Esophagus (tissue), 2 donors: ENCODE measurements at regions not wholly inside any gene's neighbourhood (a gene's known extent, or its start where the extent isn't known, plus 50 kb on each side); places are given as distances from the start of the nearest gene placed in this dataset.

Experiments used
- H3K27ac ChIP-seq, 2 donors: one replicate each; pipeline ENCODE4 v1.5.1; 2013; ENCODE audit warnings: low read depth in 2 of 2, mild to moderate bottlenecking in 2 of 2, inconsistent platforms in 1 of 2, low read length in 1 of 2, moderate library complexity in 1 of 2
- H3K27me3 ChIP-seq, 2 donors: one replicate each; pipeline ENCODE4 v1.6.1; 2013; ENCODE audit warnings: low read length in 2 of 2, control low read depth in 1 of 2, mild to moderate bottlenecking in 1 of 2; ENCODE audit not compliant: insufficient read depth in 2 of 2, control insufficient read depth in 1 of 2
- H3K36me3 ChIP-seq, 2 donors: one replicate each; pipeline ENCODE4 v1.6.1; 2013; ENCODE audit warnings: low read length in 1 of 2; ENCODE audit not compliant: control insufficient read depth in 2 of 2, insufficient read depth in 2 of 2
- H3K4me1 ChIP-seq, 2 donors: one replicate each; pipeline ENCODE4 v1.6.1; 2013; ENCODE audit warnings: low read length in 1 of 2; ENCODE audit not compliant: control insufficient read depth in 2 of 2, insufficient read depth in 2 of 2
- H3K4me3 ChIP-seq, 2 donors: one replicate each; pipeline ENCODE4 v1.5.1; 2013; ENCODE audit warnings: low read length in 2 of 2, mild to moderate bottlenecking in 2 of 2, low read depth in 1 of 2, moderate library complexity in 1 of 2
- H3K9me3 ChIP-seq, 2 donors: one replicate each; pipeline ENCODE4 v1.6.1; 2013; ENCODE audit warnings: mild to moderate bottlenecking in 2 of 2, low read depth in 1 of 2, low read length in 1 of 2, moderate library complexity in 1 of 2; ENCODE audit not compliant: control insufficient read depth in 2 of 2, insufficient read depth in 1 of 2
- WGBS, 2 donors: extraction: QIAGEN DNeasy Blood & Tissue Kit; methylation state at CpG; one replicate each; pipeline ENCODE4 v1.1.7; 2013; 5-methylcytosine and 5-hydroxymethylcytosine counted together
- donor health status: healthy with polysubstance abuse.
- donor health status: Bipolar disorder and iron deficiency.

DNA sequence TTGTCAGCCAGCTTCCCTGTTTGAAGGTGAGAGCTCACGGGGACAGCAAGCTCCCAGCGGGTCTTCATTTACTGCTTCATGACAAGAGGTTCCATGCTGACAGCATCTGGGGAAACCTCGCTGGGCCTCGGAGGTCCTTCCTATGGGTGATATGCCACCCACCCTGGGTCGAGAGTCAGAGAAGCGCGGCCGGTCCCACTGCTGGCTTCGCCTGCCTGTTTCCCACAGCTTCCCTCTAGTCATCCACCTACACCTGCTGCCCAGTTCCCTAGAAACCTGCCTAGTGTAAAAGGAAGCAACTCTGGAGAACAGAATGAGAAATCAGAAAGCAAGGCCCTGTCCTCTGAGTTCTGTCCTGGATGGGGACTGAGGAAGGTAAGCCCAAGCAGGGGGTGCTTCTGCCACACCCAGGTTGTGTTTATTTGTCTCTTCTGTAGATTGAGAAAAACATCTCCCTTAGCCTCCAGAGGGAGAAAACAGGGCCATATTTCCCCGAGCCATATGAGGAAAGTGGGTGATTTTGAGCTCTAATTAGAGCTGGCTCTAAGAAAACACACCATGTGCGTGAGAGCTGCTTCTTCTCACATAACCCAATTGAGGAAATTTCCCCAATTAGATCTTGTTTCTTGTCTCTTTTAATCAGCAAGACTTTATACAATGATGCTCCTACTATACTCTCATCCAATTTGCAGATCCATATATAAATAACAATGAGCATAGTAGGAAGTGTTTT, 504.3 kb downstream of the IRS2 start:
- Histone ChIP-seq H3K27ac (no peak overlapping the region), H3K36me3 (no peaks in the 10 kb centered on the region), H3K27me3 (no peaks in the 10 kb centered on the region), H3K4me1 (no peaks in the 10 kb centered on the region), H3K9me3 (no peaks in the 10 kb centered on the region), H3K4me3 (no peak overlapping the region)
- WGBS, 2 donors: 84 to 89% methylated on average over 11 of the region's 11 CpGs

DNA sequence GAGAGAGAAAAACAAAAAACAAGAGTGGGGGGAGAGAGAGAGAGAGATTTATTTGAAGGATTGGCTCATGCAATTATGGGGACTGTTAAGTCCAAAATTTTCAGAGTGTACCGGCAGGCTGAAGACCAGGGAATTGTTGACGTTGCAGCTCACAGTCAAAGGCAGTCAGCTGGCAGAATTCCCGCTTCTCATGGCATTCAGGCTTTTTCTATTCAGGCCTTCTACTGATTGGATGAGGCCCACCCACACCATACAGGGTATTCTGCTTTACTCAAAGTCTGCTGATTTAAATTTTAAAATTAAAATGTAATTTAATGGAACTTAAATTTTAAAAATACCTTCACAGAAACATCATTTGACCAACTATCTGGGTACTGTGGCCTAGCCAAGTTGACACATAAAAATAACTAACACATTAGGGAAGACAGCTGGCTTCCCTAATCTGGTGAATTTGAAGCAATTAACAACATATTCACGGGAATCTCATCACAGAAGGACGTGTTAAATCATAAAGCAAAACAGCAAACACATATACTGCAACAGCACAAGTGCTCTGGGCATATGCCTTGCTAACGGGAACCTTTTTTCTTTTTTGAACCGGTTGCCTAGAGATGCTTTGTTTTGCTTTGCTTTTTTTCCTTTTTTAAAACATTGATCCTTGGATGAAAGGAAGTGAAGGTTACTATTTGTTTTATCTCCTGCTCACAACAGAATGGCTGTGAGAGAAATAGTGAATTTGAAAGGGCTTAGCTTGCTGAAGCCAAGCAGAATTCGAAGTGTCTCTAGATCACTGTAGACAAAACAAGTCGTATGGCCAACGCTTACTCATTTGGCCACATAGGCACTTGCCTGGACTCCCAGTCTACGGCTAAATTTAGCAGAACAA, 505.1 kb downstream of the IRS2 start:
- no peaks in the 10 kb centered on the region for H3K4me1 ChIP-seq
- H3K4me3 ChIP-seq: no peak overlapping the region
- no peaks in the 10 kb centered on the region for H3K27me3 ChIP-seq
- 54 to 63% methylated on average over 11 of the region's 11 CpGs for WGBS, 2 donors
- H3K27ac ChIP-seq: no peak overlapping the region
- no peaks in the 10 kb centered on the region for H3K36me3 ChIP-seq
- no peaks in the 10 kb centered on the region for H3K9me3 ChIP-seq

DNA sequence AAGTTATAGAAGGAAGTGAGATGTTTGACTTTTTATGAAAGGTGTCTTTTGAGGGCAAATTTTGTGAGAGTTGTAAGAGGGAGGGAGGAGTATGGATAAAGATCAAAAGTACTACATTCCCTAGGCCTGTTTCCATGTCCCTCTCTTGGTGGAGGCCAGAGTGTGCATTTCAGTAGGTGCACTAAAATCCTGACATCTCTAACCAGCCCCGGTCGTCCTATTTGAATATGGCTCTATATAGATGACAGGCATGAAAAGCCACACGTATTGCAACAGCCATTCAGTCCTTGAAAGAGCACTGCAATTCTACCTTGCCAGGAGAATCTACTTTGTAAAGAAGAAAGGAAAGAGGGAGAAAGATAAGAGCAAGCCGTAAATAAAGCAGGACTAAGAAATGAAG, 510.1 kb downstream of the IRS2 start:
- Histone ChIP-seq H3K27ac (no peak overlapping the region), H3K9me3 (no peaks in the 10 kb centered on the region), H3K36me3 (no peaks in the 10 kb centered on the region), H3K4me1 (no peaks in the 10 kb centered on the region), H3K27me3 (no peaks in the 10 kb centered on the region), H3K4me3 (no peak overlapping the region)
- 88 to 92% methylated on average over 4 of the region's 4 CpGs for WGBS, 2 donors

DNA sequence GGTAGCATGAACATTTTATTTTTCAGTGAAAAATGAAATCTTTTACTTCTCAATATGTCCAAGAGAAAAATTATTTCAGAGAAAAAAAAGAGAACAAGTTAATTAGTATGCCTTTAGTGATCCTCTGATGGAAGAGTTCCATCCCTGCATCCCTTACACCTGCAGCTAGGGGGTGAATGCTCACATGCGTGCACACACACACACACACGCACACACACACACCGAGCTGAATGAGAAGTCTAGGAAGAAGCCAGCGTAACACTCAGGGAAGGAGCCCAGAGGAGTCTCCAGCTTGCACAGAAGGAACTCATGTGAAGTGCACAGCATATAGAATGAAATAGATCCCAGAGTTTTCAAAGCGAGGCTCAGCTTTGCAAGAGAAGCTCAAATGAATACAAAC, 510.5 kb downstream of the IRS2 start:
- Histone ChIP-seq H3K27me3 (no peaks in the 10 kb centered on the region), H3K4me3 (no peak overlapping the region), H3K4me1 (no peaks in the 10 kb centered on the region), H3K27ac (no peak overlapping the region), H3K9me3 (no peaks in the 10 kb centered on the region), H3K36me3 (no peaks in the 10 kb centered on the region)
- 62 to 80% methylated on average over 5 of the region's 5 CpGs for WGBS, 2 donors

DNA sequence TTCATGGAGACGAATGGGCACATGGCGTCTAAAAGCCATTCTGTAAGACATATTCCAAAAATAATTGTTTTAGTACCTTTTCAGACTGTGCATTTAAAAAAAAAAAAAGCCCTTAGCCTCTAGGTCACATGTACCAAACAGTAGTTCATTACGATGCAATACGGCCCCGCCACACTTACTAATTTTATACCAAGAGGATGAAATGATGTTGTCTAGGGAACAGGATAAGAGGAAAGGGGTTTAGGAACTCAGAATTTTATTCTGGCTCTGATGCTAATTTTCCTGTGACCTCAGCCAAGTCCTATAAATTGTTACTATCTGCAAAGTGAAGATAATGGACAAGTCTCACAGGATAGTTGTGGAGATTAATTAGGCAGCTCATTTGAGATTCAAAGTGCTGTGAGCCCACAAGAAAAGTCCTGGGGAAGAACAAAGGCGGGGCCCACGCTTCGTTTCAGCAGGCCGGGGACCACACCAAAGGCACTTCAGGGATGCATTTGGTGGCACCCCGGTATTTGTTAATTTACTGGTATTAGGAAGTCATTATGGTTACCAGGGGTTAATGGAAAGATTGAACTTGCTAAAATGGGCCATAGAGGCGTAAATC, 511.1 kb downstream of the IRS2 start:
- Histone ChIP-seq H3K36me3 (no peaks in the 10 kb centered on the region), H3K4me3 (no peak overlapping the region), H3K4me1 (no peaks in the 10 kb centered on the region), H3K27ac (no peak overlapping the region), H3K27me3 (no peaks in the 10 kb centered on the region), H3K9me3 (no peaks in the 10 kb centered on the region)
- WGBS, 2 donors: 88 to 91% methylated on average over 11 of the region's 11 CpGs

DNA sequence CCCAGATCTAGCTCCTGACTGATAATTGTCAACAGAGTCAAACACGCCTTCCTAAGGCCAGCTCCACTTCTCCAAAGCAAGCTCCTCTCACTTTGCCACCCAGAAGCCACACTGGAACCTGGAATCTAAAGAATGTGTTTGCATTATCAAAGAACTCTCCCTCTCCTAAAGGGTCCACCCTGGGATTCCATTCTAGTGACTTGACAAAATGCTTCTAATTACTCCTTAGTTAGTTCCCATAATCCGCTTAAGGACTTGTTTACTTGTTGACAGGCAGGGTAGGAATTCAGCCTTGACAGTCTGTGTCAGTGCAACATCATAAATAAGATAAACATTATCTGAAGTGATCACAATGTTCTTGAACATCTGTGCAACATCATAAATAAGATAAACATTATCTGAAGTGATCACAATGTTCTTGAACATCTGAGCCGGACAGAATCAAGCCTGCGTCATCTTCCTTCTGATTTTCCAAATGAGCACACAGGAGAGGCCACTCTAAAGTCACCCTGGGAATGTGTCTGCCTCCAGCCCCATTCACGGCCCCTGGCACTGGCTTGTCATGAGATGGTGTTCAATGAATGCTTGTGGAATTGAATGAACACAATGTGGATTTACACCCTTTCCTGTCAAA, 512.1 kb downstream of the IRS2 start:
- Histone ChIP-seq H3K27ac (peak overlapping the region in 1 of 2 donors; percentile 13), H3K36me3 (no peaks in the 10 kb centered on the region), H3K4me1 (no peaks in the 10 kb centered on the region), H3K4me3 (no peak overlapping the region), H3K27me3 (no peaks in the 10 kb centered on the region), H3K9me3 (no peaks in the 10 kb centered on the region)
- WGBS, 2 donors: 65 to 79% methylated on average over 5 of the region's 5 CpGs

DNA sequence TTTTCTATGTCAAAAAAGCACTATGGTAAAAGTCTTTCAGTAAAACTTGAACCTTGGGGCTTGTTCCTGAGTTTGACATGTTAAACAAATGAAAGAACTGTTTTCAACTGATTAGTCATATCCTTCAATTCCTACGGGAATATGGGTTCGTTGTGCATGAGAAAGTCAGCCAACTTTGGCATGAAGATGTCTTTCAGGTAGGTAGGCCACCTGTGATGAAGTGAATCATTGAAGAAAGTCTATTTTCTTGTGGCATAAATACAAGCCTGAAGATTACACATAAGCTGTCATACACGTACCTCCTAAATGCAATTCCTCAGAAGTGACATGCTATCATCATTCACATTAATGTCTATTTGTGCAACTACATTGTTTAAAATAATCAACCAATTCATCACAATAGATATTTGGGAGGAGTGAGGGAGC, 513.0 kb downstream of the IRS2 start:
- no peaks in the 10 kb centered on the region for H3K9me3 ChIP-seq
- no peak overlapping the region for H3K4me3 ChIP-seq
- H3K4me1 ChIP-seq: no peaks in the 10 kb centered on the region
- no peaks in the 10 kb centered on the region for H3K27me3 ChIP-seq
- no peaks in the 10 kb centered on the region for H3K36me3 ChIP-seq
- WGBS, 2 donors: 26 to 45% methylated on average over 3 of the region's 3 CpGs
- H3K27ac ChIP-seq: no peak overlapping the region

DNA sequence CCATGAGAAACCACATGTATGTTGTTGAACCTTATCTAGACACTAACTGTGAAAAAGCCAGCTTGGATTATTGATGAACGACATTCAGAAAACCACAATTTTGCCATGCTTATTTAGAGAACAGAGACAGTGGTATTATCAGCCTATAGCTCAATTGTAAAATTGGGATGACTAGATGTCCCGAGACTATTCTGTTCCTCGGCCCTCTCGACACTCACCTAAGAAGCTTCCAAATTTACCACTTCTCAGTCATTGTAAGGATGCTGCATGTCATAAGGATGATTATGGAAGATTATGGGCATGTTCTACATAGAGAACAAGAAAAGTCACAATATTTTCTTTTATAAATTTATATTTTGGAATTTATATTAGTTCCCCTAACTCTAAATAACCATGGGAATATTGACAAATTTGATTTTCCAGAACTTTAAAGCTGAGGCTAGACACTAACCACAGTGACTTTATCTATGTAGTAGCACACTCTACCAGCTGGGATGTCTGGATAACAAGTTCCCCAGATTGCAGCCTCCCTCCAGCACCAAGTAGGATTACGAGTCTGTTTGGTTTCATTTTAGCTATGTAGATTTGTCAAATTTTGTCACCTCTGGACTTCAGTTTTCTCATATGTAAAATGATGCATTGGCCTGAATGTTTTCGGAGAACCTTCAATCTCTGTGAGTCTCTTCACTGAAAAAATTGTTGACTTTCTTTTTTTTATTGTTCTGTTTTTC, 513.6 kb downstream of the IRS2 start:
- 65 to 69% methylated on average over 6 of the region's 6 CpGs for WGBS, 2 donors

More for the DNA sequence above, 513.6 kb downstream of the IRS2 start:
- no peaks in the 10 kb centered on the region for H3K36me3 ChIP-seq
- no peaks in the 10 kb centered on the region for H3K27me3 ChIP-seq
- no peak overlapping the region for H3K4me3 ChIP-seq
- peak overlapping the region in 1 of 2 donors; percentile 34 for H3K27ac ChIP-seq
- H3K9me3 ChIP-seq: no peaks in the 10 kb centered on the region
- no peaks in the 10 kb centered on the region for H3K4me1 ChIP-seq
